ENCODE measurements at regions not wholly inside any gene's neighbourhood (a gene's known extent, or its start where the extent isn't known, plus 50 kb on each side); places are given as distances from the start of the nearest gene placed in this dataset.

GRCh38 chr15:93485438-93486327 is 396.7 kb upstream of the RGMA start:
- DNase-seq (ENCODE audit: low spot score), result no peak

- DNase-seq (ENCODE audit: low spot score), result no peak
Observed at GRCh38 chr15:93483923-93484322, 394.9 kb upstream of the RGMA start.

- DNase-seq (ENCODE audit: low spot score), result no peak
Observed at GRCh38 chr15:93482731-93483130, 393.7 kb upstream of the RGMA start.

GRCh38 chr15:93479715-93480114 is 390.7 kb upstream of the RGMA start:
- DNase-seq (ENCODE audit: low spot score), result no peak

GRCh38 chr15:93478947-93479346 is 389.9 kb upstream of the RGMA start:
- no peak for DNase-seq (ENCODE audit: low spot score)

- no peak for DNase-seq (ENCODE audit: low spot score)
Observed at GRCh38 chr15:93477721-93478120, 388.7 kb upstream of the RGMA start.

- DNase-seq (ENCODE audit: low spot score), result no peak
Observed at GRCh38 chr15:93477188-93477587, 388.2 kb upstream of the RGMA start.

- DNase-seq (ENCODE audit: low spot score), result no peak
Observed at GRCh38 chr15:93476491-93477177, 387.6 kb upstream of the RGMA start.

GRCh38 chr15:93474728-93475127 is 385.7 kb upstream of the RGMA start:
- DNase-seq (ENCODE audit: low spot score), result no peak

GRCh38 chr15:93469994-93470393 is 381.0 kb upstream of the RGMA start:
- DNase-seq (ENCODE audit: low spot score), result no peak

GRCh38 chr15:93467337-93467736 is 378.3 kb upstream of the RGMA start:
- DNase-seq (ENCODE audit: low spot score), result peak; percentile 52

GRCh38 chr15:93466380-93466779 is 377.4 kb upstream of the RGMA start:
- no peak for DNase-seq (ENCODE audit: low spot score)

- no peak for DNase-seq (ENCODE audit: low spot score)
Observed at GRCh38 chr15:93462690-93463089, 373.7 kb upstream of the RGMA start.

- no peak for DNase-seq (ENCODE audit: low spot score)
Observed at GRCh38 chr15:93460717-93461116, 371.7 kb upstream of the RGMA start.

- DNase-seq (ENCODE audit: low spot score), result no peak
Observed at GRCh38 chr15:93459396-93459795, 370.4 kb upstream of the RGMA start.

- no peak for DNase-seq (ENCODE audit: low spot score)
Observed at GRCh38 chr15:93458597-93458996, 369.6 kb upstream of the RGMA start.

GRCh38 chr15:93454788-93455187 is 365.8 kb upstream of the RGMA start:
- DNase-seq (ENCODE audit: low spot score), result no peak

GRCh38 chr15:93452537-93453211 is 363.7 kb upstream of the RGMA start:
- no peak for DNase-seq (ENCODE audit: low spot score)

GRCh38 chr15:93451822-93452221 is 362.8 kb upstream of the RGMA start:
- no peak for DNase-seq (ENCODE audit: low spot score)

- DNase-seq (ENCODE audit: low spot score), result no peak
Observed at GRCh38 chr15:93451265-93451664, 362.3 kb upstream of the RGMA start.

GRCh38 chr15:93449798-93450197 is 360.8 kb upstream of the RGMA start:
- DNase-seq (ENCODE audit: low spot score), result no peak

GRCh38 chr15:93438310-93438709 is 349.3 kb upstream of the RGMA start:
- no peak for DNase-seq (ENCODE audit: low spot score)

- DNase-seq (ENCODE audit: low spot score), result no peak
Observed at GRCh38 chr15:93432474-93432873, 343.5 kb upstream of the RGMA start.

Data from RKO (cell line).